ENCODE measurements at regions not wholly inside any gene's neighbourhood (a gene's known extent, or its start where the extent isn't known, plus 50 kb on each side); places are given as distances from the start of the nearest gene placed in this dataset.

- no peak overlapping the region for H3K27ac ChIP-seq
- no peak overlapping the region for H3K4me3 ChIP-seq
- DNase-seq = peak; percentile 14 to 47
- H3K27me3 ChIP-seq (ENCODE audit: insufficient read depth in 3 of 3, low read length in 2 of 3) = peaks cover 0 to 8% (median 0%) of the 10 kb centered on the region in 3 donors
- no peaks in the 10 kb centered on the region for H3K9me3 ChIP-seq
- no peak for TF ChIP-seq CTCF (IDR thresholded peaks at IDR 0.05)
- no peaks in the 10 kb centered on the region for H3K4me1 ChIP-seq
- intact Hi-C loops (cut with DNase I) = no loop called here
- WGBS, 3 donors = 60 to 71% (median 63%) methylated on average over 30 of the region's 30 CpGs
- ATAC-seq = peak in 1 of 4 donors; percentile 17
- no peaks in the 10 kb centered on the region for H3K36me3 ChIP-seq (ENCODE audit: insufficient read depth in 1 of 2, low read depth in 1 of 2)
Observed at GRCh38 chr4:1541449-1542225, 135.4 kb upstream of the NKX1-1 start.

GRCh38 chr4:1540601-1541375 is 134.5 kb upstream of the NKX1-1 start:
- H3K27me3 ChIP-seq (ENCODE audit: insufficient read depth in 3 of 3, low read length in 2 of 3) = peaks cover 0 to 12% (median 0%) of the 10 kb centered on the region in 3 donors
- no peak overlapping the region for H3K4me3 ChIP-seq
- intact Hi-C loops (cut with DNase I) = no loop called here
- ATAC-seq (no peak), DNase-seq (peak; percentile 7 to 48)
- H3K27ac ChIP-seq = no peak overlapping the region
- no peaks in the 10 kb centered on the region for H3K4me1 ChIP-seq
- H3K9me3 ChIP-seq = no peaks in the 10 kb centered on the region
- no peaks in the 10 kb centered on the region for H3K36me3 ChIP-seq (ENCODE audit: insufficient read depth in 1 of 2, low read depth in 1 of 2)
- TF ChIP-seq CTCF (IDR thresholded peaks at IDR 0.05) = no peak
- 67 to 77% (median 69%) methylated on average over 33 of the region's 33 CpGs for whole genome bisulfite sequencing, 3 donors

- Histone ChIP-seq H3K4me3 (no peak overlapping the region), H3K36me3 (ENCODE audit: insufficient read depth in 1 of 2, low read depth in 1 of 2) (no peaks in the 10 kb centered on the region), H3K27ac (no peak overlapping the region), H3K4me1 (no peaks in the 10 kb centered on the region), H3K9me3 (no peaks in the 10 kb centered on the region), H3K27me3 (ENCODE audit: insufficient read depth in 3 of 3, low read length in 2 of 3) (peaks cover 0 to 12% (median 0%) of the 10 kb centered on the region in 3 donors)
- no peak for TF ChIP-seq CTCF (IDR thresholded peaks at IDR 0.05)
- peak; percentile 8 to 40 for DNase-seq
- no peak for ATAC-seq
- intact Hi-C loops (cut with DNase I) = no loop called here
- 84 to 86% (median 85%) methylated on average over 42 to 45 of the region's 45 CpGs for WGBS, 3 donors
Observed at GRCh38 chr4:1539859-1540600, 133.8 kb upstream of the NKX1-1 start.

- intact Hi-C loops (cut with DNase I) = no loop called here
- ATAC-seq = no peak
- no peak overlapping the region for H3K27ac ChIP-seq
- DNase-seq = peak; percentile 15 to 30
- no peak for TF ChIP-seq CTCF (IDR thresholded peaks at IDR 0.05)
- H3K4me1 ChIP-seq = no peaks in the 10 kb centered on the region
- 47 to 61% (median 48%) methylated on average over 23 of the region's 23 CpGs for WGBS, 3 donors
- no peaks in the 10 kb centered on the region for H3K9me3 ChIP-seq
- H3K36me3 ChIP-seq (ENCODE audit: insufficient read depth in 1 of 2, low read depth in 1 of 2) = no peaks in the 10 kb centered on the region
- H3K4me3 ChIP-seq = no peak overlapping the region
- peaks cover 0 to 14% (median 2%) of the 10 kb centered on the region in 3 donors for H3K27me3 ChIP-seq (ENCODE audit: insufficient read depth in 3 of 3, low read length in 2 of 3)
Observed at GRCh38 chr4:1538941-1539772, 132.9 kb upstream of the NKX1-1 start.
